ENCODE measurements at regions not wholly inside any gene's neighbourhood (a gene's known extent, or its start where the extent isn't known, plus 50 kb on each side); places are given as distances from the start of the nearest gene placed in this dataset.
"Not testable (repeated sequence)": the region's sequence is repeated elsewhere in the genome, so short reads cannot be mapped to it uniquely, and the experiment has no call there.

DNA sequence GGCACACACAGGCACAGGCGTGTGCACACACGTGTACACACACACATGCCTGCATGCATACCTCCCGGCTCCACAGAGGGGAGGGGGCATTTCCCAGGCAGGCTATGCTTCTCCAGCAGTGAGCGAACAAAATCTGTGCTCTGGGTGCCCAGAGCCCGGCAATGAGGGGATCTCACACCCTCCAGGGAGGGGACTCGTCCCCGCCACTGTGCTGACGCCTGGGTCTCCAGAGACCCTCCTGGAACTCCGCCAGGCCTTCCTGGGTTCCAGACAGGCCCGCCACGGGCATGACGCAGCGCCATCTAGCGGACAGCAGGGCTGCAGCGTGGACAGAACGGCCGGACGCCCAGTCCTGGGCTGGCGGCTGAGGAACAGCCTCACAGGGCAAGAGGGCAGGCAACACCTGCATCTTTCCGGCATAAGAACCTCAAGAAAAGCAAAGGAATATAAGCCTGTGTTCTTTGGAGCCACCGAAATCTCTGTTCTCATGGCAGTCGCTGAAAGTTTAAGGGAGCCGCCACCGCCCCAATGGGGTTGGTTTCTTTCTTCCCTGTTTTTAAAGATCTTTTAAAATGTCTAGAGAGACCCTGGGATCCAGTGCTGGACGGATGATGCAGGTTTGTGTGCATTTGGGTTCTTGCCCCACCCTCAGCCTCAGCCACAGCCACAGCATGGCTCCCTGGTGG, 135.6 kb upstream of the PPP1R26 start:
- DNase-seq = no peak

- no peak for DNase-seq
Measured at GRCh38 chr9:135344523-135344901, 135.1 kb upstream of the PPP1R26 start.

DNA sequence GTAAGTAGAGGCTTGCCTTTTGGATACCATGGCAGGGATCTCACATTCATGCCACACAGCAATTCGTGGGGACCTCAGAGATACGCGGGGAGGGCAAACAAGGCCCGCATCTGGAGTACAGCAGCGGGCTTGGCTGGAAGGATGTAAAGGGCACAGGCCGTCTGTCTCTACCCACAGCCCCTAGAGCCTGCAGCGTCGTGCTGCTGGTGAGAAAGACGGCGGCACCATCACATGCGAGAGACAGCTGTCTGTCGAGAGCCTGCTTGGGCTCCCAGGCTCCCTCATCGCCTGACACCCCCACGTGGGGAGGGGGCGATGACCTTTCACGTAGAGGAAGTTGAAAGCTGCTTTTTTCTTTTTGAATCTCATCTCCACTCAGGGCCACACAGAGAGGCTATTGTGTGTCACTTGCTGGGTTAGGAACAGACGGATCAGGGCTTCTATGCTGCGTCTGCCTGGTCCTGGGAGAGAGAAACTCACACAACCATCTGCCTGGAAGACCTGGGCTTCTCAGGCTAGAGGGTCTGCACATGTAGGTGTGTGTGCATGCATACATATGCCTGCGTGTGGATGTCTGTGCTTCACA, 134.6 kb upstream of the PPP1R26 start:
- DNase-seq = no peak

- DNase-seq = no peak
Measured at GRCh38 chr9:135345775-135346433, 133.7 kb upstream of the PPP1R26 start.

DNA sequence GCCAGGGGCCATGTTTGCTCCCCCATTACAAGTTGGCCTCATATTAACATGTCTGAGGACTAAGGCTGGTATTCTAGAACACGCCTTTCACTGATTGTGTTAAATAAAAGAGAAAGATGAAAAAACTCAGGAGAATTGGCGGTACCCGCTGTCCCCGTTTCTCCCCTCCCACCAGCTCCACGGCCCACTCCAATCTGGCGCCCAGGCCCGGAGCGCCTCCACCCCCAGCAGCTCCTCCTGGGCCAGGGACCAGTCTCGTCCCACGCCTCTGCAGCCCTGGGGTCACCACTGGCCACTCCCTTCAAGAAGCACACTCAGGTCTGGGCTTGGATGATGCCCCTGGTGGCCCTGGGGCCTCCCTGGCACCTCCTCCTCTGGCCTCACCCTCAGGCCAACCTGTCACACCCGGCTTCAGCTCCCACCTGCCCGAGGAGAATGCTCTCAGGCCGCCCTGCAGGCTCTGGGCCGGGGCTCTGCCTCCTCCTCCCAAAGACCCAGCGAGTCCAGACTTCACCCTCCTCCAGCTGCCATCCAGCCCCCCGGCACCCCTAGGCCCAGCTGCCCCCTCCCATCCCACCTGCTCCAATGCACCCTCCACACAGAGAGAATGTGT, 133.0 kb upstream of the PPP1R26 start:
- DNase-seq = no peak

- no peak for DNase-seq
Measured at GRCh38 chr9:135347461-135347860, 132.1 kb upstream of the PPP1R26 start.

GRCh38 chr9:135348076-135348787, 131.3 kb upstream of the PPP1R26 start:
- no peak for DNase-seq

DNA sequence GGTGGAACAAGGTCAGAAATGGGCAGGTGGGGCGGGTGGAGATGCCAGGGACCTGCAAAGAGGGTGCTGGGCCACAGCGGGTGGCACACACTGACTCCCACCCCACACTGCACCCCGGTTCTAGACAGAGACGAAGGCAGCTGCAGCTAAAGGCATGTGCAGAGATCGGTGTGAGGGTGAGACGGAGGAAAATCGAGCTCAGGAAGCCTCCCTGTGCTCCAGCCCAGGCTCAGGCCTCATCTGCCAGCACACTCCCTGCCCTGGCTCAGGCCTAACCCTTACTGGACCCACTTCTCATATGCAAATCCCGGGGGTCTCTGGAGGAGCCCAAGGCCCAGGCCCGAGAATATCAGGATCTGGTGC, 130.8 kb upstream of the PPP1R26 start:
- DNase-seq = no peak

DNA sequence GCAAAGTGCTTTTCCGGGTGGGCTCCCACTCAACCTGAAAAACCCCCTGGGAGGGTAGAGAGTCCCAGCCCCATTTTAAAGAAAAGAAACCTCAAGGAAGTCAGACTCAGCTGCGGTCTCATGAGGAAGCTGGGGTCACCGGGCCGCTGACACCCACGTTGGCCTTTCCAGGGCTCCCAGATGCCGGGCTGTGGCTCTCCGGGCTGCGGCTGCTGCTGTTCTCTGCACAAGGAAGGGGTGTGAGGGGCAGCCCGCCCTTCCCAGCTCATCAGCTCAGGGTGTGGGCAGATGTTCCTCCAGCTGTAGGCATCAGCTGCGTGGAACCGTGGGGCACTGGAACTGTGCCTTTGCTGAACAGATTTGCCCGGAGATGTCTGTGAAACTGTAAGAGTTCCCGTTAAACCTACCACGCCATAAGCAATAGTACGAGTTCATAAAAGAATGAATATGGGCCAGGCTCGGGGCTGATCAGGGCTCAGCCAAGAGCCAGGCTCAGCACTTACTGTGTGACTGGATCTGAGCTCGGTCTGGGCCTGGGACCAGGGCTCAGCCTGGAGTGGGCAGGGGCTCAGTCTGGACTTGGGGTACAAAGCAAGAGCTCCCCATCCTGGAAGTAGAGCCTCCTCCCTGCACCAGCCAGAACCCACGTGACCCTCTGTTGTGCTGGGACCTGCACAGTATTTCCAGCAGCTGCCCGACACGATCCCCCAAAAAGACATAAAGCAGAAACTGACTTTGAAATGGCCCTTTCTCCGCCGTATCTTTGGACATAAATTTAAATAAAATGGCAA, 130.2 kb upstream of the PPP1R26 start:
- DNase-seq = no peak

DNA sequence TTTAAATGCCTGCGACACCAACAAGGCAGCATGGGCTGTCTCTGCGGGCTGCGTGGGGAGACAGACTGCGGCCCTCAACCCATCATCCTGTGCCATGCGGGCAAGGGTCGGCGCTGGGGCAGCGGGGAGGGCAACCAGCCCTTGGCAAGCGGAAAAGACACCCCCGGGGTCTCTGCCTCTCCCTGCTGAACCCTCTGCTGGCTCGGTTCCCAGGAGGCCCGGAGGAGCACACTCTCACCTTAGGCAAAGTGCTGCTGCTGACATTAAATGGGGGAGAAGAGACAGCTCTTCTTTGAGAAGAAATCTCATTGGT, 129.6 kb upstream of the PPP1R26 start:
- DNase-seq = no peak

- no peak for DNase-seq
Measured at GRCh38 chr9:135353935-135354334, 125.6 kb upstream of the PPP1R26 start.

GRCh38 chr9:135355521-135356011, 124.0 kb upstream of the PPP1R26 start:
- DNase-seq = peak; percentile 50

DNA sequence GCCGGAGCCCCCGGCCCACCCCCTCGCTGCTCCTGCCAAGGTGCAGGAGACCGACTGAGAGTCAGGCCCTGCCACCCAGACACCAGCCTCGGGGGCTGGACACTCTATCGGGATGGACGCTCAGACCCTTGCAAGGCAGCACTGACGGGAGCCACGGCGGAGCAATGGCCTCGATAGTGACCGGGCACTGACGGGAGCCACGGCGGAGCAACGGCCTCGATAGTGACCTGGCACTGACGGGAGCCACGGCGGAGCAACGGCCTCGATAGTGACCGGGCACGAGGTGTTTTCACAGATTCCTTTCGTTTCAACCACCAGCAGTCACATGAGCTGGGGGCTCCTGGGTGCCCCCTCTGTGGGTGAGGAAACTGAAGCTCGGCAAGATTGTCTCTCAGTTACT, 123.6 kb upstream of the PPP1R26 start:
- no peak for DNase-seq

DNA sequence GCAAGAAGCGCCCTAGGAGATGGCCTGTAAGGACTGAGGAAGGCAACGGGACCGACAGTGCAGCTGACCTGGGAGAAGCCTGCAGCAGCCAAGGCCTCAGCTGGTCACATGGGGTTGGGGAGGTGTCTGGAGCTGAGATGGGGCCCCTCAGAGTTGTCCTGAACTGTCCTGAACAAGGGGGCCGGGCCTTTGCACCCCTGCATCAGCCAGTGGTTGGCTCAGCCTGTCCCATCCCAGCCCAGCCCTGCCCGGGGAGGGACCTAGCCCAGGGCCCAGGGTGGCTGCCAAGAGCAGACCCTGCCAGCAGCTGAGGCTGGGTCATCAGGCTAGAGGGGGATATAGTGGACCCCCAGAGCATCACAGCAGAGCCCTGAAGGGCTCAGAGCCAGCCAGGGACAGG, 122.8 kb upstream of the PPP1R26 start:
- no peak for DNase-seq

DNA sequence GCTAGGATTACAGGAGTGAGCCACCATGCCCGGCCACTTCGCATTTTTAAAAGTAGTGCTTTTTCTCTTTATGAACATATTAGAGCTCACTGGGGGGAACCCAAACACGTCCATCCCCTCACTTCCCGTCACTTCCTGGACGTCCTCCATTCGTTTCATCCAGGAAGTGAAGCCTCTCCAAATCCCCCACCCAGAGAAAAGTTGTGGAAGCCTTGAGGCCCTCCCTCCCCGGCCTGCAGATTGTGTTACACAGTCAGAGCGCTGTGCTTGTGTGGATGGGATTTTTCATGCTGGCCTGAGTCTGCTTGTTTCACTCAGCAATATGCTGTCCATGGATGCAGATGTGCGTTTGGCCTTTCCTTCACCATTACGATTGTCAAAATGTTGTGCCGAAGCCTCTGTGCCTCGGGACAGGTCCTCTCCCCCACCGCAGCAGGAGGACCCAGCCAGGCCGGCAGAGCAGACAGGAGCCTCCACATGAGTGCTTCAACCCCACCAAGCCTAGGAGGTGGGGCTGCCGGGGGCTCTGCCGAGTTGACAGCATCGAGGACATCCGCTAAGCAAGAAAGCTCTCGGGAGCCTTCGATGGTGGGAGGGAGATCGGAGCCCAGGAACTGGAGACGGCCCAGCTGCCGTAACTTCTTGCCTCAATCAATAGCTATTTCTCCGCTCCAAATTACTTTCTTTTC, 121.6 kb upstream of the PPP1R26 start:
- no peak for DNase-seq

DNA sequence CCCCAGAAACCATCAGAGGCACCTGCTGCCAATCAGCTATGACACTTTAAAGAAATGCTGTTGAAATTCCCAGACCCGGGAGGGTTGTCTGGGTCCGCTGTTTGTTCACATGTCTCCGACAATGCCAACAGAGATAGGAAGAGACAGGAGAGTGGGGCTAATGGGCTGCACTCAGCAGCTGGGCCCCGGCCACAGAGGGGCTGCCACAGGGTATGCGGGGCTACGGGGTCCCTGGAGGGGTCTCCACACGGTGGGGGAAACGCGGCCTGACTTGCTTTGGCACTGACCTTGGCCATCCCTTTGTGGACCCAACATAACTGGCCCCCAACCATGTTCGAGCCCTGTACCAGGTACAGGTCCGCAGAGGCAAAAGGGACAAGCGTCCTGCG, 121.0 kb upstream of the PPP1R26 start:
- no peak for DNase-seq

- DNase-seq = no peak
Measured at GRCh38 chr9:135359764-135360163, 119.8 kb upstream of the PPP1R26 start.

DNA sequence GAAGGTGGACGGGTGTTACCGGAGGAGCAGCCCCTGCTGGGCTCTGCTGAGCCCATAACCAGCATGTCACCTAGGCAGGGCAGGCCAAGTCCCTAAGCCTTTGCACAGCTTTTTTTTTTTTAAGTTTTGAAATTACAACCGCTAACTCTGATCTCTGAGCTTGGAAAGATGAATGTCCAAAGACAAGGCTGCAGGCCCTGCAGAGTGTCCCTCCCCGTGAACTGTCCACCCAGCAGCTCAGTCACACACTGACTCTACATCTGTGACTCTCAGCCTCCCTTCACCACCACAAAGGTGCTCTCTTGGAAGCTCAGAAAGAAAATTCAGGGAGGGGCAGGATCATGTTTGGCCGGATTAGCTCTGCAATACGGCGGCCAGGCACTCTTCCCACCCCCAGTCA, 119.0 kb upstream of the PPP1R26 start:
- DNase-seq = no peak

- not testable (repeated sequence) for DNase-seq
Measured at GRCh38 chr9:135361668-135362067, 117.9 kb upstream of the PPP1R26 start.

GRCh38 chr9:135363596-135363995, 116.0 kb upstream of the PPP1R26 start:
- DNase-seq = no peak

DNA sequence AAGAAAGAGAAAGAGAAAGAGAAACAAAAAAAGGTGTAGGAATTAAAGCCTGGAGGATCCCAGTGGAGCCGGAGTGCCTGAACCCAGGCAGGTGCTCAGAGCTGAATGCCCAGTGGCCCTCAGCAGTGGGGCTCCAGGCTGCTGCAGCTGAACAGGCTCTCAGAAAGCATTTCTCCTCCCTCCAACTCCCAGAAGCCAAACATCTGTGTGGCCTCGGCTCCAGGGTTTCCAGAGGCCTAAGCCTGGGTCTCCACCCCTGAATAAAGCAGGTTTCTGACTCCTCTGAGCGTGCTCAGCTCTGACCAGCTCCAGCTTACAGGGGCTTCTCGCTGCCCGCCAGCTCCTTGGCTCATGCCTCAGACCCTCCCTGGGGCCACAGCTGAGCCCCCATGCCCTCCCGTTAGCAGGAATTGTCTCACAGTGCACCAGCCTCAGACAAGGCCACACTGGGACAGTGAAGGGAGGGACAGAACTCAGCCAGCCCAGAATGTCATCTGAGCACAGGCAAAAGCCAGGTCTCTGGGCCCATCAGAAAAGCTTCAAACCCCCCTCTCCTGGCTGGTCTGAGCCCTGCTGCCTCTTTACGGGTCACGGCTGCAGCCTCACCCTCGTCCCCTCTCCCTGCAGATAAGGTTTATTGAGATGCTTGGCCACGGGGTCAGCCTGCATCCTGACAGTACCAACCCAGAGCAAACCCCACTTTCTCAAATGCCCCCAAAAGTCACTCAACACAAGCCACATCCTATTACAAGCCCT, 114.4 kb upstream of the PPP1R26 start:
- DNase-seq = no peak
